HG03378 (cell line): ENCODE measurements at regions not wholly inside any gene's neighbourhood (a gene's known extent, or its start where the extent isn't known, plus 50 kb on each side); places are given as distances from the start of the nearest gene placed in this dataset.

Source experiments
- ATAC-seq: cut with Tn5 transposase; IDR thresholded peaks from one replicate; pipeline ENCODE4 v1.9.1; 2021; ENCODE audit warnings: mild to moderate bottlenecking, moderate library complexity; ENCODE audit not compliant: unreplicated experiment

GRCh38 chr4:18847249-18847890 lies 825.8 kb upstream of the LCORL start:
- ATAC-seq: no peak

- no peak for ATAC-seq
These were observed 824.8 kb upstream of the LCORL start for GRCh38 chr4:18846313-18846712.

- ATAC-seq: no peak
These were observed 823.2 kb upstream of the LCORL start for GRCh38 chr4:18844726-18845125.

GRCh38 chr4:18842431-18842830 lies 820.9 kb upstream of the LCORL start:
- ATAC-seq: no peak

GRCh38 chr4:18840481-18840880 lies 818.9 kb upstream of the LCORL start:
- ATAC-seq: no peak

GRCh38 chr4:18816228-18816895 lies 794.8 kb upstream of the LCORL start:
- no peak for ATAC-seq

- no peak for ATAC-seq
These were observed 794.2 kb upstream of the LCORL start for GRCh38 chr4:18815779-18816173.

- ATAC-seq: no peak
These were observed 793.7 kb upstream of the LCORL start for GRCh38 chr4:18815081-18815778.

- ATAC-seq: no peak
These were observed 792.2 kb upstream of the LCORL start for GRCh38 chr4:18813771-18814170.

- no peak for ATAC-seq
These were observed 791.5 kb upstream of the LCORL start for GRCh38 chr4:18813055-18813454.

GRCh38 chr4:18803781-18804180 lies 782.2 kb upstream of the LCORL start:
- no peak for ATAC-seq

GRCh38 chr4:18798123-18798522 lies 776.6 kb upstream of the LCORL start:
- ATAC-seq: no peak

- ATAC-seq: no peak
These were observed 774.2 kb upstream of the LCORL start for GRCh38 chr4:18795794-18796193.

- no peak for ATAC-seq
These were observed 755.8 kb upstream of the LCORL start for GRCh38 chr4:18777190-18777930.

- ATAC-seq: no peak
These were observed 746.4 kb upstream of the LCORL start for GRCh38 chr4:18767921-18768320.

GRCh38 chr4:18756671-18757070 lies 735.1 kb upstream of the LCORL start:
- ATAC-seq: no peak

- no peak for ATAC-seq
These were observed 732.6 kb upstream of the LCORL start for GRCh38 chr4:18754180-18754579.

GRCh38 chr4:18751083-18751482 lies 729.5 kb upstream of the LCORL start:
- no peak for ATAC-seq

- no peak for ATAC-seq
These were observed 727.8 kb upstream of the LCORL start for GRCh38 chr4:18749391-18749790.

GRCh38 chr4:18736551-18736950 lies 715.0 kb upstream of the LCORL start:
- no peak for ATAC-seq

- no peak for ATAC-seq
These were observed 714.2 kb upstream of the LCORL start for GRCh38 chr4:18735740-18736268.
